ENCODE measurements at regions not wholly inside any gene's neighbourhood (a gene's known extent, or its start where the extent isn't known, plus 50 kb on each side); places are given as distances from the start of the nearest gene placed in this dataset.

DNA sequence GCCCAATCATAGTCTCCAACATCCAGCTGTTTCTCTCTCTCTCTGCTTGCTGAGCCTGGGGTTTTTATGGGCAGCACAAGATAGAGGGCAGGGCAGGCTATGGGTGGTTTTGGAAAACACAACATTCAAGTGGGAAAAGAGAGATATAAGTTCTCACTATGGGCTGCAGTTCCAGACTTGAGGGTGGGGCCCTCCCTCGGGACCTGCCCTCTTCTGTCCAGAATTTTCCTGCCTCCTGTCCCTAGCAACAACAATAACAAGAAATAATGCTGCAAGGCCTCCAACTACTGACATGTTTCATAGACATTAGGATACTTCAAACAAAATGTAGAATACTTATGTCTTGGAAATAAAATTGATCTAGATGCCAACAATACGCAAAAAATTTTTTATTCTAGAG, 107.8 kb downstream of the C18orf54 start:
- TF ChIP-seq, protein P1, sequence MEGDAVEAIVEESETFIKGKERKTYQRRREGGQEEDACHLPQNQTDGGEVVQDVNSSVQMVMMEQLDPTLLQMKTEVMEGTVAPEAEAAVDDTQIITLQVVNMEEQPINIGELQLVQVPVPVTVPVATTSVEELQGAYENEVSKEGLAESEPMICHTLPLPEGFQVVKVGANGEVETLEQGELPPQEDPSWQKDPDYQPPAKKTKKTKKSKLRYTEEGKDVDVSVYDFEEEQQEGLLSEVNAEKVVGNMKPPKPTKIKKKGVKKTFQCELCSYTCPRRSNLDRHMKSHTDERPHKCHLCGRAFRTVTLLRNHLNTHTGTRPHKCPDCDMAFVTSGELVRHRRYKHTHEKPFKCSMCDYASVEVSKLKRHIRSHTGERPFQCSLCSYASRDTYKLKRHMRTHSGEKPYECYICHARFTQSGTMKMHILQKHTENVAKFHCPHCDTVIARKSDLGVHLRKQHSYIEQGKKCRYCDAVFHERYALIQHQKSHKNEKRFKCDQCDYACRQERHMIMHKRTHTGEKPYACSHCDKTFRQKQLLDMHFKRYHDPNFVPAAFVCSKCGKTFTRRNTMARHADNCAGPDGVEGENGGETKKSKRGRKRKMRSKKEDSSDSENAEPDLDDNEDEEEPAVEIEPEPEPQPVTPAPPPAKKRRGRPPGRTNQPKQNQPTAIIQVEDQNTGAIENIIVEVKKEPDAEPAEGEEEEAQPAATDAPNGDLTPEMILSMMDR (IDR thresholded peaks at IDR 0.05), result no peak
- no peak for TF ChIP-seq EZH2 (IDR thresholded peaks at IDR 0.05; ENCODE audit: borderline replicate concordance, insufficient read depth, low read depth, low read length, poor library complexity, severe bottlenecking)

All from B cell (primary cell).